ENCODE measurements at regions not wholly inside any gene's neighbourhood (a gene's known extent, or its start where the extent isn't known, plus 50 kb on each side); places are given as distances from the start of the nearest gene placed in this dataset.

DNA sequence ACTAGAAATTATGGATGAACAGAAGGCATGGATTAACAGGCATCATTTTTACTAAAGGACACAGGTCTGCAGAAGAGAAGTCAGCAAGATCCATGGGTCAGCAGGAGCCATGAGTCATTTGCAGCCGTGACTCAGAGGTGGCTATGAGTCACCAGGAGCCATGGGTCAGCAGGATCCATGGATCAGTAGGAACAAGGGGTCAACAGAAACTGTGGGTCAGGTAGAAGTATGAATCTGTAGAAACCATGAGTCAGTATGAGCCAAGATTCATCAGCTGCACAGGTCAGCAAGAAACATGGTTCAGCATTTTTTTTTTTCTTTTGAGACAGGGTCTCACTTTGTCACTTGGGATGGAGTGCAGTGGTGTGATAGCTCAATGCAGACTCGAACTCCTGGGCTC lies 58.2 kb upstream of the HS3ST4 start (continued):
- no peak for TF ChIP-seq TBP (IDR thresholded peaks at IDR 0.05; ENCODE audit: low read depth, low read length)
- no peak for TF ChIP-seq HDAC6 (IDR thresholded peaks at IDR 0.05; ENCODE audit: low read depth, low read length)
- TF ChIP-seq CBX5 (IDR thresholded peaks at IDR 0.05; ENCODE audit: low read depth, low read length), result no peak
- TF ChIP-seq BCL11A (IDR thresholded peaks at IDR 0.05; ENCODE audit: low read depth in 2 of 2, low read length in 2 of 2), result no peak
- TF ChIP-seq HDAC2 (IDR thresholded peaks at IDR 0.05; ENCODE audit: borderline replicate concordance in 1 of 2, low read depth in 2 of 2, low read length in 2 of 2), result no peak
- no peak for TF ChIP-seq RXRA (IDR thresholded peaks at IDR 0.05; ENCODE audit: insufficient read depth, low read depth, low read length)

Data from H1 (cell line).